DMS79 treated with DMSO at 0.1 percent for 48 hours (cell line): ENCODE measurements at regions not wholly inside any gene's neighbourhood (a gene's known extent, or its start where the extent isn't known, plus 50 kb on each side); places are given as distances from the start of the nearest gene placed in this dataset.

Experiments used
- DNase-seq: peaks from one replicate; lab custom pipeline; 2025; lab: John Stamatoyannopoulos, UW

GRCh38 chr14:86057018-86057667, 527.2 kb downstream of the FLRT2 start:
- DNase-seq: peak; percentile 17

GRCh38 chr14:86055512-86056075, 525.6 kb downstream of the FLRT2 start:
- no peak for DNase-seq

- no peak for DNase-seq
Measured at GRCh38 chr14:86052868-86053267, 522.9 kb downstream of the FLRT2 start.

GRCh38 chr14:86050757-86051156, 520.8 kb downstream of the FLRT2 start:
- DNase-seq: no peak

- DNase-seq: no peak
Measured at GRCh38 chr14:86050072-86050683, 520.2 kb downstream of the FLRT2 start.

GRCh38 chr14:86039176-86039575, 509.2 kb downstream of the FLRT2 start:
- no peak for DNase-seq

GRCh38 chr14:86038387-86039042, 508.6 kb downstream of the FLRT2 start:
- no peak for DNase-seq

- no peak for DNase-seq
Measured at GRCh38 chr14:86035882-86036281, 505.9 kb downstream of the FLRT2 start.

GRCh38 chr14:86027990-86028389, 498.0 kb downstream of the FLRT2 start:
- no peak for DNase-seq

- DNase-seq: no peak
Measured at GRCh38 chr14:86027144-86027543, 497.2 kb downstream of the FLRT2 start.

GRCh38 chr14:86022031-86022629, 492.2 kb downstream of the FLRT2 start:
- no peak for DNase-seq

- no peak for DNase-seq
Measured at GRCh38 chr14:86020841-86021240, 490.9 kb downstream of the FLRT2 start.

GRCh38 chr14:86015941-86016340, 486.0 kb downstream of the FLRT2 start:
- DNase-seq: no peak

GRCh38 chr14:86015511-86015910, 485.6 kb downstream of the FLRT2 start:
- DNase-seq: no peak

- no peak for DNase-seq
Measured at GRCh38 chr14:86013641-86014040, 483.7 kb downstream of the FLRT2 start.

GRCh38 chr14:86012461-86012860, 482.5 kb downstream of the FLRT2 start:
- DNase-seq: no peak

GRCh38 chr14:86003998-86004397, 474.1 kb downstream of the FLRT2 start:
- no peak for DNase-seq

GRCh38 chr14:85996551-85996950, 466.6 kb downstream of the FLRT2 start:
- DNase-seq: no peak

- no peak for DNase-seq
Measured at GRCh38 chr14:85991156-85991555, 461.2 kb downstream of the FLRT2 start.

- DNase-seq: no peak
Measured at GRCh38 chr14:85987907-85988306, 458.0 kb downstream of the FLRT2 start.

GRCh38 chr14:85987292-85987691, 457.3 kb downstream of the FLRT2 start:
- DNase-seq: no peak

GRCh38 chr14:85978582-85979250, 448.8 kb downstream of the FLRT2 start:
- no peak for DNase-seq
